ENCODE measurements at regions not wholly inside any gene's neighbourhood (a gene's known extent, or its start where the extent isn't known, plus 50 kb on each side); places are given as distances from the start of the nearest gene placed in this dataset.

- no peak for TF ChIP-seq POLR2A (IDR thresholded peaks at IDR 0.05; ENCODE audit: extremely low read depth, insufficient read length)
- no peak for TF ChIP-seq CTCF (IDR thresholded peaks at IDR 0.05; ENCODE audit: low read depth, low read length)
- no peak for TF ChIP-seq MYC (IDR thresholded peaks at IDR 0.05; ENCODE audit: low read depth, low read length)
- TF ChIP-seq MAX (IDR thresholded peaks at IDR 0.05; ENCODE audit: low read depth, low read length) = no peak
- DNase-seq (ENCODE audit: low read depth) = no peak
- no peak overlapping the region for H3K4me3 ChIP-seq (ENCODE audit: low read depth, low read length)
Measured at GRCh38 chr2:133624551-133624950, 56.3 kb upstream of the NCKAP5 start.

GRCh38 chr2:133627741-133628140 is 59.5 kb upstream of the NCKAP5 start:
- no peak for TF ChIP-seq MYC (IDR thresholded peaks at IDR 0.05; ENCODE audit: low read depth, low read length)
- no peak for TF ChIP-seq CTCF (IDR thresholded peaks at IDR 0.05; ENCODE audit: low read depth, low read length)
- TF ChIP-seq MAX (IDR thresholded peaks at IDR 0.05; ENCODE audit: low read depth, low read length) = no peak
- TF ChIP-seq POLR2A (IDR thresholded peaks at IDR 0.05; ENCODE audit: extremely low read depth, insufficient read length) = no peak
- no peak overlapping the region for H3K4me3 ChIP-seq (ENCODE audit: low read depth, low read length)
- DNase-seq (ENCODE audit: low read depth) = no peak

GRCh38 chr2:133633309-133633708 is 65.0 kb upstream of the NCKAP5 start:
- DNase-seq (ENCODE audit: low read depth) = no peak
- TF ChIP-seq MAX (IDR thresholded peaks at IDR 0.05; ENCODE audit: low read depth, low read length) = no peak
- TF ChIP-seq CTCF (IDR thresholded peaks at IDR 0.05; ENCODE audit: low read depth, low read length) = no peak
- TF ChIP-seq POLR2A (IDR thresholded peaks at IDR 0.05; ENCODE audit: extremely low read depth, insufficient read length) = no peak
- no peak for TF ChIP-seq MYC (IDR thresholded peaks at IDR 0.05; ENCODE audit: low read depth, low read length)
- no peak overlapping the region for H3K4me3 ChIP-seq (ENCODE audit: low read depth, low read length)

- TF ChIP-seq MAX (IDR thresholded peaks at IDR 0.05; ENCODE audit: low read depth, low read length) (no peak), CTCF (IDR thresholded peaks at IDR 0.05; ENCODE audit: low read depth, low read length) (no peak), MYC (IDR thresholded peaks at IDR 0.05; ENCODE audit: low read depth, low read length) (no peak), POLR2A (IDR thresholded peaks at IDR 0.05; ENCODE audit: extremely low read depth, insufficient read length) (no peak)
- no peak for DNase-seq (ENCODE audit: low read depth)
- H3K4me3 ChIP-seq (ENCODE audit: low read depth, low read length) = no peak overlapping the region
Measured at GRCh38 chr2:133633881-133634409, 65.7 kb upstream of the NCKAP5 start.

GRCh38 chr2:133635131-133635530 is 66.9 kb upstream of the NCKAP5 start:
- TF ChIP-seq POLR2A (IDR thresholded peaks at IDR 0.05; ENCODE audit: extremely low read depth, insufficient read length) (no peak), MYC (IDR thresholded peaks at IDR 0.05; ENCODE audit: low read depth, low read length) (no peak), MAX (IDR thresholded peaks at IDR 0.05; ENCODE audit: low read depth, low read length) (no peak), CTCF (IDR thresholded peaks at IDR 0.05; ENCODE audit: low read depth, low read length) (no peak)
- no peak for DNase-seq (ENCODE audit: low read depth)
- H3K4me3 ChIP-seq (ENCODE audit: low read depth, low read length) = no peak overlapping the region

Measured in NB4 (cell line).